ENCODE measurements at regions not wholly inside any gene's neighbourhood (a gene's known extent, or its start where the extent isn't known, plus 50 kb on each side); places are given as distances from the start of the nearest gene placed in this dataset.

DNA sequence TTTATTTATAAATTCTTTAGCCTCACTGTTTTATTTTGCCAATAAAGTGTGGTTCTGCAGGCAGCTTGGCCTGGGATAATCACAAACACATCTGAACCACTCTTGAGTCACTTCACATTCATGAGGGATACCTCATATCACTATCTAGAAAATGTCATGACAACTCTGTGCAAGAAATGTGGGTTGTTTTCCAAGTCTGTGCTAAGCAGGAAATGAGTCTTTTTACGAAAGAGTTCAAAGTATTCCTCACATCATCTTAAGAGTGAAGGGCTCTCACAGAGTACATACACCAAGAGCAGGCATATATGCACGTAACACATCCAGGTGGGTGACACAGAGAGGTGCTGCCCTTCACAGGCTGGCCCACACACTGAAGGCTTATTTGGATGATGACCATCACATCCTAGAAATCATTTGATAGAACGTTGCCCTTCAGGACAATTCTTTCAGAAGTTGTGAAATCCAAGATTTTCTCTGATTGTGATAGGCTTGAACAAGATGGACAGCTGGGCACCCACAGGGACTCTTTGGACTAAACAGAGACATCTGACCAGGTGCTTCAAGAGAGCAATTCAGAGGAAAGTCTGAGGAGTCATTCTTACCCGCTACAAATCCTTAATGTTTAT is 811.1 kb upstream of the LRATD1 start:
- Histone ChIP-seq H3K4me2 (no peak overlapping the region), H3K27ac (no peak overlapping the region), H3K4me1 (no peaks in the 10 kb centered on the region), H3K9me3 (peaks cover 10% of the 10 kb centered on the region; the same call in 1 of the 3 replicates), H3K4me3 (no peak overlapping the region)
- DNase-seq (ENCODE audit: low read depth in 1 of 2, low spot score in 1 of 2) (no peak), FAIRE-seq (no peak), ATAC-seq (no peak)
- TF ChIP-seq BCL3 (IDR thresholded peaks at IDR 0.05) (no peak), RCOR1 (IDR thresholded peaks at IDR 0.05; ENCODE audit: low read depth, low read length) (no peak), EHF (CRISPR knock-in tag; IDR thresholded peaks at IDR 0.05) (no peak), TP53 (CRISPR knock-in tag; IDR thresholded peaks at IDR 0.05) (no peak), MAZ (IDR thresholded peaks at IDR 0.05; ENCODE audit: borderline replicate concordance, low read depth, low read length) (no peak), ATOH8 (CRISPR knock-in tag; IDR thresholded peaks at IDR 0.05; ENCODE audit: low read depth) (no peak)
- ChIA-PET POLR2A (no interaction called here), CTCF (interaction anchor here (1.1 kb wide), 1 partner anchor 24 kb away, joined by 3 read pairs; no protein-coding TSS in a partner anchor)
- 4% methylated on average over 4 of the region's 4 CpGs for WGBS (ENCODE audit: missing lambda C conversion rate)

DNA sequence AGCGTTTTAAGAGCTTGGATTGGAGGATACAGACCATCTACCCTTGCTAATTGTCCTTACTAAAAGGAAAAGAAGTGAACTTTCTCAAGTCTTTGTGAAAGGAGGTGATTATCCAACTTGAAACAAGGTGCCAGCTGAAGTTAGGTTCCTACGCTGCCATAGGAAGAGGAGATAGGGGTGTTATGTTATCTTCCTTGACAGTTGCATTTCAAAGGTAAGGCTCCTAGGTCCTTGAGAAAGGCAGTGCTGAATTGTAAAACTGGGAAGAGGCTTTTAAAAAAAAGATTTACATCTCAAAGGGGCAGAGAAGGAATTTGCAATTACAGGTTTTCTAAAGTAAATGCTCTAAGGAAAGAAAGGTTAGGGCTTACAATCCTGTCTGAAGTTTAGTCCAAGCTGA is 810.2 kb upstream of the LRATD1 start:
- ATAC-seq, result no peak
- Histone ChIP-seq H3K4me1 (no peaks in the 10 kb centered on the region), H3K9me3 (peaks cover 9% of the 10 kb centered on the region; the same call in 1 of the 3 replicates), H3K4me3 (no peak overlapping the region), H3K27ac (no peak overlapping the region), H3K4me2 (no peak overlapping the region)
- DNase-seq (ENCODE audit: low read depth in 1 of 2, low spot score in 1 of 2), result no peak
- POLR2A ChIA-PET, result no interaction called here
- no peak for TF ChIP-seq HES2 (IDR thresholded peaks at IDR 0.05)
- no peak for TF ChIP-seq MYC (IDR thresholded peaks at IDR 0.05; ENCODE audit: borderline replicate concordance, low read length)
- 4% methylated on average over 2 of the region's 2 CpGs for WGBS (ENCODE audit: missing lambda C conversion rate)
- FAIRE-seq, result no peak
- CTCF ChIA-PET, result no interaction called here

DNA sequence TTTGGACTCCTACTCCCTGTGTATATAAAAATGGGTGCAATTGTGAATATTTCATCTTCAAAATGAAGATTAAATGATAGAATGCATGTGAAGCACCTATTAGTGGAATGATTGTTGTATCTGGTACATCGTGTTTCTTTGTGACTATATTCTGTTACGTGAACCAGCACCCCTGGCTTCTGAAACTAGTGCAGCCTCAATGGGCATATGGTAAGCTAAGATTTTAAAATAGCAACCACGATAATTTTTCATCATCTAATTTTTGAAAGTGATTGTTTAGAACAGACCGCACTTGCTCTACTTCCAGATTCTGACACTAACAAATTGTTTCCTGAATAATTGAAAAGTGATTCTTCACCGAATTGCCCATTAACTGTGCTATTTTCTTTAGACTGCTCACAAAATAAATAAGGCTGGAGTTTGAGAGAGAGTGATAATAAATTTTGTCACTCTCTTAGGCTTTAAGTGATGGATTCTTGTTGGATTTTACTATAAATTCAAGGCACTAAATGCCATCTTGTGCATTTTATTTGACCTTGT is 806.1 kb upstream of the LRATD1 start:
- no peaks in the 10 kb centered on the region for H3K4me1 ChIP-seq
- FAIRE-seq (no peak), ATAC-seq (no peak), DNase-seq (ENCODE audit: low read depth in 1 of 2, low spot score in 1 of 2) (no peak)
- WGBS (ENCODE audit: missing lambda C conversion rate), result 19% methylated on average over 5 of the region's 5 CpGs
- H3K9me3 ChIP-seq, result peaks cover 9% of the 10 kb centered on the region; the same call in 2 of the 3 replicates
- H3K27ac ChIP-seq, result no peak overlapping the region
- ChIA-PET CTCF (no interaction called here), POLR2A (no interaction called here)
- no peak for TF ChIP-seq HEYL (CRISPR knock-in tag; IDR thresholded peaks at IDR 0.05)
- no peak for TF ChIP-seq MYC (IDR thresholded peaks at IDR 0.05; ENCODE audit: borderline replicate concordance, low read length)
- TF ChIP-seq ZSCAN20 (CRISPR knock-in tag; IDR thresholded peaks at IDR 0.05), result no peak
- TF ChIP-seq PHF8 (IDR thresholded peaks at IDR 0.05; ENCODE audit: borderline replicate concordance, low read depth), result no peak
- TF ChIP-seq RCOR1 (IDR thresholded peaks at IDR 0.05; ENCODE audit: low read depth, low read length), result no peak
- TF ChIP-seq ZNF302 (CRISPR knock-in tag; IDR thresholded peaks at IDR 0.05), result no peak
- no peak for TF ChIP-seq ELK1 (IDR thresholded peaks at IDR 0.05; ENCODE audit: low read depth, low read length)
- no peak for TF ChIP-seq SREBF2 (IDR thresholded peaks at IDR 0.05)
- no peak for TF ChIP-seq NR3C1 (IDR thresholded peaks at IDR 0.05)
- TF ChIP-seq BCL3 (IDR thresholded peaks at IDR 0.05), result no peak
- TF ChIP-seq ATOH8 (CRISPR knock-in tag; IDR thresholded peaks at IDR 0.05; ENCODE audit: low read depth), result no peak
- no peak for TF ChIP-seq KDM5A (IDR thresholded peaks at IDR 0.05)
- no peak for TF ChIP-seq JUN (IDR thresholded peaks at IDR 0.05)
- no peak overlapping the region for H3K4me3 ChIP-seq
- H3K4me2 ChIP-seq, result no peak overlapping the region

All from A549 (cell line).